ENCODE measurements at regions not wholly inside any gene's neighbourhood (a gene's known extent, or its start where the extent isn't known, plus 50 kb on each side); places are given as distances from the start of the nearest gene placed in this dataset.

DNA sequence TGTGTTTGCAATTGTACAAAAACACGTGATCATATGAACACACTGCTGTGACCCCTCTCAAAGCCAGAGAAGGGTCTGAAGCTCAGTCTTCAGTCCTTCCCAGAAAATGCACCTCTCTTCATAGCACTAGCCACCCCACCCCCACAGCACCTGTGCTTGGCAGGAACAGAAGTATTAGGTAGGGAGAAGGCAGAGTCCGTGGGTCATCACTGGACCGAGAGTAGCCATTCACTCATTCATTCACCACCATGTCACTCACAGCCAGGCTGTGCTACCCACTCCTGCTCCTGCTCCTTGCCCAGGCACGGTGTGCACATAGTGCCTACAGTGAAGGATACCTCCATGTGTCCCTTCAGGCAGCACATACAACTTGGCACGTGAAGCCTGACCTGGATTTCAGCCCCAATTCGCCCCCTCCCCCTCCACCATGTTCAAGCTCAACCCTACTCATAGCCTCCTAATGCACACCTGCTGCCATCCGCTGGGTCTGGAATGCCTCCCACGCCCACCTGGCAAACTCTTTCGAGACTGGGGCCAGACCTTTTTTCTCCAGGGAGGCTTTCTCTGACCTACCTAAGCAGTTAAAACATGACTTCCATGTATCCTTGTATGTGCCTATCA is 81.9 kb upstream of the GALNT2 start:
- TF ChIP-seq GATA3 (IDR thresholded peaks at IDR 0.05; ENCODE audit: low read depth, low read length) (no peak), GATA2 (IDR thresholded peaks at IDR 0.05; ENCODE audit: low read depth, low read length) (no peak)
